ENCODE measurements at regions not wholly inside any gene's neighbourhood (a gene's known extent, or its start where the extent isn't known, plus 50 kb on each side); places are given as distances from the start of the nearest gene placed in this dataset.

GRCh38 chr1:82927753-82928152 is 1071.2 kb downstream of the TTLL7 start:
- Histone ChIP-seq H3K27ac (no peak overlapping the region), H3K4me1 (no peaks in the 10 kb centered on the region), H3K4me3 (no peak overlapping the region), H3K27me3 (no peaks in the 10 kb centered on the region), H3K9me3 (no peaks in the 10 kb centered on the region), H3K36me3 (no peaks in the 10 kb centered on the region)
- intact Hi-C loops (cut with DNase I; ENCODE audit: low total_unique reads), result no loop called here
- no peak for DNase-seq
- TF ChIP-seq CTCF (IDR thresholded peaks at IDR 0.05), result no peak
- no peak for TF ChIP-seq POLR2A (IDR thresholded peaks at IDR 0.05)

DNA sequence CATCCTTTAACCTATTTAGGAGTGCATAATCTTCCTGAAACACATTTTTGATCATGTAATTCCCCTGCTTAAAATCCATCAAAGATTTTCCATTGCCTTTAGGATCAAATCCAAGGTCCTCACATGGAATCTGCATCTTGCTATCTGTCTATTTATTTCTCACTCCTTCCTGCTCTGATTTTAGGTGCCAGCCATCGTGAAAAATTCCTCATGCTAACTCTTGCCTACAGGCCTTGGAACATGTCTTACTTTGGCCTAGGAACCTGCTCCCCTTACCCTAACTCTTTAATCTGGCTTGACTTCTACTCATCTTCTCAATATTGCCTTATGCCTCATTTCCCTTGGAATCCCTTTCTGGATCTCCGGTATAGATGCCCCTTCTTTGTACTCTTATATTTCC is 1074.3 kb downstream of the TTLL7 start:
- Histone ChIP-seq H3K9me3 (no peaks in the 10 kb centered on the region), H3K36me3 (no peaks in the 10 kb centered on the region), H3K4me3 (no peak overlapping the region), H3K27me3 (no peaks in the 10 kb centered on the region), H3K4me1 (no peaks in the 10 kb centered on the region), H3K27ac (no peak overlapping the region)
- intact Hi-C loops (cut with DNase I; ENCODE audit: low total_unique reads), result no loop called here
- TF ChIP-seq CTCF (IDR thresholded peaks at IDR 0.05) (no peak), POLR2A (IDR thresholded peaks at IDR 0.05) (no peak)
- no peak for DNase-seq

GRCh38 chr1:82923931-82924330 is 1075.0 kb downstream of the TTLL7 start:
- intact Hi-C loops (cut with DNase I; ENCODE audit: low total_unique reads), result no loop called here
- Histone ChIP-seq H3K27me3 (no peaks in the 10 kb centered on the region), H3K9me3 (no peaks in the 10 kb centered on the region), H3K27ac (no peak overlapping the region), H3K36me3 (no peaks in the 10 kb centered on the region), H3K4me3 (no peak overlapping the region), H3K4me1 (no peaks in the 10 kb centered on the region)
- DNase-seq, result no peak
- TF ChIP-seq CTCF (IDR thresholded peaks at IDR 0.05) (no peak), POLR2A (IDR thresholded peaks at IDR 0.05) (no peak)

GRCh38 chr1:82921759-82922158 is 1077.2 kb downstream of the TTLL7 start:
- Histone ChIP-seq H3K4me1 (no peaks in the 10 kb centered on the region), H3K9me3 (no peaks in the 10 kb centered on the region), H3K36me3 (no peaks in the 10 kb centered on the region), H3K27ac (no peak overlapping the region), H3K27me3 (no peaks in the 10 kb centered on the region), H3K4me3 (no peak overlapping the region)
- TF ChIP-seq POLR2A (IDR thresholded peaks at IDR 0.05) (no peak), CTCF (IDR thresholded peaks at IDR 0.05) (no peak)
- intact Hi-C loops (cut with DNase I; ENCODE audit: low total_unique reads), result no loop called here
- no peak for DNase-seq

- no peak for TF ChIP-seq CTCF (IDR thresholded peaks at IDR 0.05)
- no peak overlapping the region for H3K4me3 ChIP-seq
- intact Hi-C loops (cut with DNase I; ENCODE audit: low total_unique reads), result no loop called here
- no peaks in the 10 kb centered on the region for H3K36me3 ChIP-seq
- no peak overlapping the region for H3K27ac ChIP-seq
- no peaks in the 10 kb centered on the region for H3K27me3 ChIP-seq
- H3K4me1 ChIP-seq, result no peaks in the 10 kb centered on the region
- DNase-seq, result no peak
- no peaks in the 10 kb centered on the region for H3K9me3 ChIP-seq
These were observed 1078.3 kb downstream of the TTLL7 start for GRCh38 chr1:82920418-82921248.

All from uterus (tissue), 3 donors.